Stomach (tissue), 4 donors: ENCODE measurements at regions not wholly inside any gene's neighbourhood (a gene's known extent, or its start where the extent isn't known, plus 50 kb on each side); places are given as distances from the start of the nearest gene placed in this dataset.

Experiments
- CTCF ChIP-seq, 7 experiments: fragments of 450-650 bp in 4 of 7; fragments of 200-600 bp in 3 of 7; sonication (generic) in 3 of 7; IDR thresholded peaks; one replicate each; pipeline ENCODE4 v1.5.1; 2016 to 2019; ENCODE audit warnings: antibody characterized with exemption in 7 of 7, control low read depth in 2 of 7, mild to moderate bottlenecking in 1 of 7
- EP300 ChIP-seq: sonication (generic); formaldehyde crosslinking; IDR thresholded peaks from one replicate; pipeline ENCODE4 v1.6.1; 2017; ENCODE audit warnings: antibody characterized with exemption
- POLR2A ChIP-seq, 4 donors: fragments of 450-650 bp; IDR thresholded peaks; one replicate each; pipeline ENCODE4 v1.6.1; 2016; ENCODE audit warnings: antibody characterized with exemption in 4 of 4, control low read depth in 2 of 4, mild to moderate bottlenecking in 1 of 4, moderate library complexity in 1 of 4
- POLR2AphosphoS5 ChIP-seq, 3 donors: sonication (generic); formaldehyde crosslinking; IDR thresholded peaks; one replicate each; pipeline ENCODE4 v1.6.1; 2016; ENCODE audit warnings: antibody characterized with exemption in 3 of 3

GRCh38 chr4:26255989-26256388 lies 64.8 kb upstream of the RBPJ start:
- no peak for TF ChIP-seq CTCF (IDR thresholded peaks at IDR 0.05)
- TF ChIP-seq POLR2AphosphoS5 (IDR thresholded peaks at IDR 0.05): no peak
- no peak for TF ChIP-seq EP300
- no peak for TF ChIP-seq POLR2A (IDR thresholded peaks at IDR 0.05)
